ENCODE measurements at regions not wholly inside any gene's neighbourhood (a gene's known extent, or its start where the extent isn't known, plus 50 kb on each side); places are given as distances from the start of the nearest gene placed in this dataset.

DNA sequence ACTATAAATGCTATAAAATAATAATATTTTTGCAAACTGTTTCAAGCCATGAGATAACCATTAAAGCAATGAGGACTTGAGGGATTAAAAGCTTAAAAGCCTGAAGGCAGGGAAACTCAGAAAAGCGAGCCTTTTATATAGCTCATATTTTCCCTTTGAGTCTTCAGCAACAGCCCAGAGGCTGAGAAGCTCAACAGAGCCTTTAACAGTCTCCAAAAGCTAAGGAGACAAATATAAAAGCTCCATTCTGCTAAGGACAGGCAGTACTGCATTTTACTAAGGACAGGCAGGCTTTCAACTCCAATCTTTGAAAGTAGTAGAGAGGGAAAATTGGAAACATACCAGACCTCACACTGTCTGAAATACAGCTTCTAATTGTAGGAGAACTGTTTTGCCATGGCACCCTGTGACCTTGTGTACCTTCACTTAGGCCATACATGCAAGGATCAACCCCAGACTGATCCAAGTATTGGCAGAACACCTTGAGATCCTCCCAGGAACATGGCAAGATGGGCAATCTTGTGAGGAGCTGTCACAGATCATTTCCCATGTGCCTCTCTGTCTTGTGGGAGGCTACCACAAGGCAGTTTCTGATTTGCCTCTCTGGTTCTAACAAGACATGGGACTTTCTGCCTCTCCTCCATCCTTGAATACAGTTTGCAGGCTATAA lies 53.1 kb upstream of the ARNT2 start:
- ChIA-PET CTCF (interaction anchor here (0.6 to 0.9 kb wide), 2 partner anchors 68 to 275 kb away, joined by 3 to 4 read pairs; no protein-coding TSS in a partner anchor), POLR2A (no interaction called here)
- DNase-seq (ENCODE audit: low spot score): no peak
- H3K27me3 Mint-ChIP-seq (ENCODE audit: low read depth): no peaks in the 10 kb centered on the region
- H3K27ac Mint-ChIP-seq: no peak overlapping the region
- no peaks in the 10 kb centered on the region for H3K9me3 Mint-ChIP-seq
- H3K4me1 Mint-ChIP-seq: 0 out of 2 replicates have a peak, but pooled peaks cover 2% of the 10 kb centered on the region
- H3K4me3 Mint-ChIP-seq: no peak overlapping the region
- TF ChIP-seq SP1 (CRISPR knock-in tag; conservative IDR thresholded peaks at IDR 0.05) (no peak), JUN (CRISPR knock-in tag; IDR thresholded peaks at IDR 0.05) (no peak), TEAD4 (CRISPR knock-in tag; IDR thresholded peaks at IDR 0.05) (no peak), SMAD3 (CRISPR knock-in tag; IDR thresholded peaks at IDR 0.05; ENCODE audit: borderline replicate concordance) (no peak)
- TF ChIP-seq, protein P1, sequence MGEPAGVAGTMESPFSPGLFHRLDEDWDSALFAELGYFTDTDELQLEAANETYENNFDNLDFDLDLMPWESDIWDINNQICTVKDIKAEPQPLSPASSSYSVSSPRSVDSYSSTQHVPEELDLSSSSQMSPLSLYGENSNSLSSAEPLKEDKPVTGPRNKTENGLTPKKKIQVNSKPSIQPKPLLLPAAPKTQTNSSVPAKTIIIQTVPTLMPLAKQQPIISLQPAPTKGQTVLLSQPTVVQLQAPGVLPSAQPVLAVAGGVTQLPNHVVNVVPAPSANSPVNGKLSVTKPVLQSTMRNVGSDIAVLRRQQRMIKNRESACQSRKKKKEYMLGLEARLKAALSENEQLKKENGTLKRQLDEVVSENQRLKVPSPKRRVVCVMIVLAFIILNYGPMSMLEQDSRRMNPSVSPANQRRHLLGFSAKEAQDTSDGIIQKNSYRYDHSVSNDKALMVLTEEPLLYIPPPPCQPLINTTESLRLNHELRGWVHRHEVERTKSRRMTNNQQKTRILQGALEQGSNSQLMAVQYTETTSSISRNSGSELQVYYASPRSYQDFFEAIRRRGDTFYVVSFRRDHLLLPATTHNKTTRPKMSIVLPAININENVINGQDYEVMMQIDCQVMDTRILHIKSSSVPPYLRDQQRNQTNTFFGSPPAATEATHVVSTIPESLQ (CRISPR knock-in tag; IDR thresholded peaks at IDR 0.05): no peak
- no peaks in the 10 kb centered on the region for H3K36me3 Mint-ChIP-seq
- ATAC-seq: no peak

All from WTC11 (cell line).